ENCODE measurements at regions not wholly inside any gene's neighbourhood (a gene's known extent, or its start where the extent isn't known, plus 50 kb on each side); places are given as distances from the start of the nearest gene placed in this dataset.

- Histone ChIP-seq H3F3A (replicated peaks; ENCODE audit: insufficient read depth) (no peaks in the 10 kb centered on the region), H3K36me3 (replicated peaks in 1 of 2; ENCODE audit: control insufficient read depth in 1 of 2, insufficient read depth in 2 of 2, low read length in 1 of 2) (no peaks in the 10 kb centered on the region), H3K27ac (ENCODE audit: low read depth in 2 of 2, low read length in 1 of 2) (no peak overlapping the region), H3K4me1 (ENCODE audit: control insufficient read depth in 1 of 2, insufficient read depth in 2 of 2, low read depth in 1 of 2, low read length in 1 of 2) (no peaks in the 10 kb centered on the region), H3K4me3 (ENCODE audit: low read depth in 2 of 2, low read length in 1 of 2) (no peak overlapping the region), H2AFZ (ENCODE audit: low read depth) (no peak overlapping the region), H3K9ac (no peak overlapping the region), H3K9me3 (no peaks in the 10 kb centered on the region), H3K79me2 (ENCODE audit: insufficient read depth) (no peaks in the 10 kb centered on the region), H4K20me1 (ENCODE audit: insufficient read depth) (no peaks in the 10 kb centered on the region), H3K27me3 (ENCODE audit: insufficient read depth) (peaks cover 7% of the 10 kb centered on the region; the same call in 1 of the 2 replicates), H3K4me2 (no peak overlapping the region), H3K9me2 (no peaks in the 10 kb centered on the region)
- ChIA-PET CTCF (interaction anchor here (0.5 to 4.1 kb wide), 30 partner anchors 9 to 663 kb away, joined by 3 to 83 read pairs (median 4); no protein-coding TSS in a partner anchor), POLR2A (no interaction called here)
- DNase-seq = no peak
- WGBS (ENCODE audit: low lambda C conversion rate) = 26% methylated on average over 7 of the region's 7 CpGs
- TF ChIP-seq YY1 (IDR thresholded peaks at IDR 0.05; ENCODE audit: low read depth) = no peak
- no peak for TF ChIP-seq TCF12 (IDR thresholded peaks at IDR 0.05)
- no peak for TF ChIP-seq PBX3 (IDR thresholded peaks at IDR 0.05)
- no peak for TF ChIP-seq IRF3 (IDR thresholded peaks at IDR 0.05; ENCODE audit: low read depth, low read length)
- no peak for TF ChIP-seq EZH2phosphoT487 (IDR thresholded peaks at IDR 0.05; ENCODE audit: borderline replicate concordance, low read depth)
- no peak for TF ChIP-seq NFIC (IDR thresholded peaks at IDR 0.05; ENCODE audit: borderline replicate concordance)
- TF ChIP-seq TAF1 (IDR thresholded peaks at IDR 0.05; ENCODE audit: borderline replicate concordance, low read depth, low read length) = no peak
- no peak for TF ChIP-seq EP300 (IDR thresholded peaks at IDR 0.05; ENCODE audit: borderline replicate concordance in 1 of 2, low read depth in 1 of 2, low read length in 1 of 2)
- no peak for TF ChIP-seq FOSL2 (IDR thresholded peaks at IDR 0.05; ENCODE audit: borderline replicate concordance, low read depth)
- no peak for TF ChIP-seq NRF1 (IDR thresholded peaks at IDR 0.05; ENCODE audit: low read depth, low read length)
- TF ChIP-seq MEF2A (IDR thresholded peaks at IDR 0.05; ENCODE audit: borderline replicate concordance, low read depth) = no peak
- no peak for TF ChIP-seq CHD2 (IDR thresholded peaks at IDR 0.05; ENCODE audit: low read length, partially characterized antibody)
These were observed 88.9 kb downstream of the RPS29 start for GRCh38 chr14:49497267-49497666.

- H2AFZ ChIP-seq (ENCODE audit: low read depth) = no peak overlapping the region
- 20% methylated on average over 3 of the region's 4 CpGs for WGBS (ENCODE audit: low lambda C conversion rate)
- H3K9me3 ChIP-seq = no peaks in the 10 kb centered on the region
- H3K27ac ChIP-seq (ENCODE audit: low read depth in 2 of 2, low read length in 1 of 2) = no peak overlapping the region
- no peaks in the 10 kb centered on the region for H3F3A ChIP-seq (replicated peaks; ENCODE audit: insufficient read depth)
- ChIA-PET CTCF (interaction anchor here (1.1 to 4.1 kb wide), 4 partner anchors 15 to 92 kb away, joined by 3 to 83 read pairs (median 4); no protein-coding TSS in a partner anchor), POLR2A (no interaction called here)
- H3K27me3 ChIP-seq (ENCODE audit: insufficient read depth) = peaks cover 7% of the 10 kb centered on the region; the same call in 1 of the 2 replicates
- no peaks in the 10 kb centered on the region for H3K79me2 ChIP-seq (ENCODE audit: insufficient read depth)
- H3K36me3 ChIP-seq (replicated peaks in 1 of 2; ENCODE audit: control insufficient read depth in 1 of 2, insufficient read depth in 2 of 2, low read length in 1 of 2) = no peaks in the 10 kb centered on the region
- no peak overlapping the region for H3K4me3 ChIP-seq (ENCODE audit: low read depth in 2 of 2, low read length in 1 of 2)
- no peak for DNase-seq
- H3K9me2 ChIP-seq = no peaks in the 10 kb centered on the region
- no peaks in the 10 kb centered on the region for H3K4me1 ChIP-seq (ENCODE audit: control insufficient read depth in 1 of 2, insufficient read depth in 2 of 2, low read depth in 1 of 2, low read length in 1 of 2)
- H3K9ac ChIP-seq = no peak overlapping the region
- H3K4me2 ChIP-seq = no peak overlapping the region
- no peaks in the 10 kb centered on the region for H4K20me1 ChIP-seq (ENCODE audit: insufficient read depth)
- no peak for TF ChIP-seq RXRA (IDR thresholded peaks at IDR 0.05; ENCODE audit: borderline replicate concordance, low read depth)
- TF ChIP-seq CTCF (IDR thresholded peaks at IDR 0.05) = no peak
- TF ChIP-seq SMC3 (IDR thresholded peaks at IDR 0.05; ENCODE audit: low read depth, low read length) = no peak
- TF ChIP-seq FOXM1 (IDR thresholded peaks at IDR 0.05; ENCODE audit: low read depth) = no peak
- TF ChIP-seq MAX (IDR thresholded peaks at IDR 0.05; ENCODE audit: low read depth) = no peak
- no peak for TF ChIP-seq JUND (IDR thresholded peaks at IDR 0.05)
- no peak for TF ChIP-seq EP300 (IDR thresholded peaks at IDR 0.05; ENCODE audit: borderline replicate concordance in 1 of 2, low read depth in 1 of 2, low read length in 1 of 2)
- no peak for TF ChIP-seq TCF12 (IDR thresholded peaks at IDR 0.05)
- no peak for TF ChIP-seq USF2 (IDR thresholded peaks at IDR 0.05; ENCODE audit: borderline replicate concordance, low read depth, low read length)
- TF ChIP-seq MXI1 (IDR thresholded peaks at IDR 0.05; ENCODE audit: low read depth, low read length) = no peak
- no peak for TF ChIP-seq RFX5 (IDR thresholded peaks at IDR 0.05; ENCODE audit: low read length)
- TF ChIP-seq YY1 (IDR thresholded peaks at IDR 0.05; ENCODE audit: low read depth) = no peak
- no peak for TF ChIP-seq FOSL2 (IDR thresholded peaks at IDR 0.05; ENCODE audit: borderline replicate concordance, low read depth)
- TF ChIP-seq EZH2phosphoT487 (IDR thresholded peaks at IDR 0.05; ENCODE audit: borderline replicate concordance, low read depth) = no peak
- no peak for TF ChIP-seq NRF1 (IDR thresholded peaks at IDR 0.05; ENCODE audit: low read depth, low read length)
These were observed 91.3 kb downstream of the RPS29 start for GRCh38 chr14:49494836-49495235.

Measured in SK-N-SH (cell line).